Central memory CD4-positive, alpha-beta T cell (primary cell): ENCODE measurements at regions not wholly inside any gene's neighbourhood (a gene's known extent, or its start where the extent isn't known, plus 50 kb on each side); places are given as distances from the start of the nearest gene placed in this dataset.
"Not testable (repeated sequence)": the region's sequence is repeated elsewhere in the genome, so short reads cannot be mapped to it uniquely, and the experiment has no call there.

Source experiments
- DNase-seq: peaks from one replicate; pipeline ENCODE4 v3.0.0; 2022

DNA sequence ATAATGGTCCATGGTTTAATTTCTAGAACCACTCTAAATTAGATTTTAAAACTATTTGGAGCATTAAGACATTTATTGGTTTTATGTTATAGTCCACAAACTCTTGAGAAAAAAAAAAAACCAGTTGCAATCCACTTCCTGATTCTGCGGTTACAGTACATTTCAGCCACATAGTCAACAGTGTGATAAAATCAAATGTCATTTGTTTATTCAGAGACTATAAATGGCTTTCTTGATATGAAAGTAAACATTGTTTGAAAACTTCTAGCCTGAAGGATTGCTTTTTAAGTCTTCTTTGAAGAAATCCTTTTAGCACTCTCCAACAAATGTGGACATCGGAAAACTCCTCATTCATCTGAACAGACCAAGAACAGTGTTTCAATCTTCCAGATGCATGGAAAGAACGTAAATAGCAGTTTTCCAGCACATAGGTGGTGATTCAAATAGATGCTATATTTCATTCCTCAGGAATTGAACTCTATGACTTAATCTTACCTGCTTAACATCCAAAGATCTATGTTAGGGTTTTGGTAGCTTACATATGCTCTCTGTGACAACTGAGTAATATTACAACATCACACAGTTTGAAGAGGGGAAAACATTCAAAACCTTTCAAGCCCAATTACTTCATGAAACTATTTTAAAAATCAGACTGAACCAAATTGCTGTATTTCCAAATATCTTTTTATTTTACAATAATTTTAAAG is 87.8 kb upstream of the UBE2E2 start:
- no peak for DNase-seq

GRCh38 chr3:23116081-23116837 is 86.9 kb upstream of the UBE2E2 start:
- DNase-seq = no peak

- DNase-seq = no peak
Observed at GRCh38 chr3:23117856-23118255, 85.3 kb upstream of the UBE2E2 start.

GRCh38 chr3:23127196-23127595 is 75.9 kb upstream of the UBE2E2 start:
- DNase-seq = no peak

GRCh38 chr3:23128655-23129054 is 74.5 kb upstream of the UBE2E2 start:
- no peak for DNase-seq

- DNase-seq = no peak
Observed at GRCh38 chr3:23129117-23129516, 74.0 kb upstream of the UBE2E2 start.

- no peak for DNase-seq
Observed at GRCh38 chr3:23129817-23130216, 73.3 kb upstream of the UBE2E2 start.

- no peak for DNase-seq
Observed at GRCh38 chr3:23130406-23130805, 72.7 kb upstream of the UBE2E2 start.

DNA sequence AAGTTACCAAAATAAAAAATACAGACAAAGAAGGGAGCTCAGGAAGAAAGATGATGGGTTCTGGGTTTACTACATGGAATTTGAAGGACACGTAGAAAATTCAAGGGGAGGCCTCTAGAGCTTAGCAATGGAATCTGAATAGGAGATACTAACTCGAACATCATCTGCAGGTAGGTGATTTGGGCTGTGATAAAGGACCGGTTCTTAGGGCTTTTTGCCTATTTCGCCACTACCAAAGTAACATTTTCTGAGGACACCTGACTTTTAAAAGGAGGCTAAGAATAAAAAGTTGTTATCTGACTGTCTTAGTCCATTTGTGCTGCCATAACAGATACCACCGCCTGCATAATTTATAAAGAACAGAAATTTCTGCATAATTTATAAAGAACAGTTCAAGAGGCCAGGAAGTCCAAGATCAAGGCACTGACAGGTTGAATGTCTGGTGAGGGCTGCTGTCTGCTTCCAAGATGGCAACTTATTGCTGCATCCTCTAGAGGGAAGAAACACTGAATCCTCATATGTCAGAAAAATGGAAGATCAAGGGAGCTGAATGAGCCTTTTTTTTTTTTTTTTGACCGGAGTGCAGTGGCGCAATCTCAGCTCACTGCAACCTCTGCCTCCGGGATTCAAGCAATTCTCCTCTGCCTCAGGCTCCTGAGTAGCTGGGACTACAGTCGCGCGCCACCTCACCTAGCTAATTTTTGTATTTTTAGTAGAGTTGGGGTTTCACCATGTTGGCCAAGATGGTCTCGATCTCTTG is 67.9 kb upstream of the UBE2E2 start:
- DNase-seq = no peak

GRCh38 chr3:23136054-23136453 is 67.1 kb upstream of the UBE2E2 start:
- DNase-seq = no peak

DNA sequence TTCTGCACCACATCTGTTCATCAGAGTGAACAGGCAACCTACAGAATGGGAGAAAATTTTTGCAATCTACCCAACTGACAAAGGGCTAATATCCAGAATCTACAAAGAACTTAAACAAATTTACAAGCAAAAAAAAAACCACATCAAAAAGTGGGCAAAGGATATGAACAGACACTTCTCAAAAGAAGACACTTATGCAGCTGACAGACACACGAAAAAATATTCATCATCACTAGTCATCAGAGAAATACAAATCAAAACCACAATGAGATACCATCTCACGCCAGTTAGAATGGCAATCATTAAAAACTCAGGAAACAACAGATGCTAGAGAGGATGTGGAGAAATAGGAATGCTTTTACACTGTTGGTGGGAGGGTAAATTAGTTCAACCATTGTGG is 59.1 kb upstream of the UBE2E2 start:
- not testable (repeated sequence) for DNase-seq

DNA sequence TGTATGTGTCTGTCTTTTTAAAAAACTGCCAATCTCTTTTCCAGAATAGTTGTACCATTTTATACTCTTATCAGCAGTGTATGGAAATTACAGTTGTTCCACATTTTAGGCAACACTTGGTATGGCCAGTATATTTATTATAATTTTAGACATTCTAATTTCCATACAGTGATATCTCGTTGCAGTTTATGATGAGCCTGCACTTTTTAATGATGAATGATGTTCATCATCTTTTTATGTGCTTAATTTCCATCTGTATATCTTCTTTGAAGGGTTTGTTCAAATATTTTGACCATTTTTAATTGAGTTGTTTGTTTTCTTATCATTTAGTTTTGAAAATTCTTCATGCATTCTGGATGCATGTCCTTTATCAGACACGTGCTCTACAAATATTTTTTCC is 57.0 kb upstream of the UBE2E2 start:
- DNase-seq = no peak

DNA sequence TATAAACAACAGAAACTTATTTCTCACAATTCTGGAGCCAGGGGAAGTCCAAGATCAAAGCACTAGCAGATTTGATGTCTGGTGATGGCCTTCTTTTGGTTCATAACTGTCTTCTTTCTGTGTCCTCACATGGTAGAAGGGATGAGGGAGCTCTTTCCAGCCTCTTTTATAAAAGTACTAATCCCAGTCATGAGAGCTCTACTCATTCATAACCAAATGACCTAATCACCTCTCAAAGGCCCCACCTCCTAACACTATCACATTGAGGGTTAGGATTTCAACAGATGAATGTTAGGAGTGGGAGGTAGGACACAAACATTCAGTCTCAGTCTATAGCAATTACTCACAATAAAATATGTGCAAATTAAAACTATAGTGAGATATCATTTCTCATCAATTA is 50.1 kb upstream of the UBE2E2 start:
- no peak for DNase-seq
